GM21528 (cell line): ENCODE measurements at regions not wholly inside any gene's neighbourhood (a gene's known extent, or its start where the extent isn't known, plus 50 kb on each side); places are given as distances from the start of the nearest gene placed in this dataset.

Experiments
- ATAC-seq: cut with Tn5 transposase; IDR thresholded peaks from one replicate; pipeline ENCODE4 v1.9.1; 2021; ENCODE audit warnings: mild to moderate bottlenecking, moderate library complexity; ENCODE audit not compliant: unreplicated experiment, low FRiP score

GRCh38 chr1:101745551-101746270 is 251.0 kb downstream of the OLFM3 start:
- ATAC-seq: no peak

- ATAC-seq: no peak
Measured at GRCh38 chr1:101748077-101748476, 248.6 kb downstream of the OLFM3 start.
